Calu3 (cell line): ENCODE measurements at regions not wholly inside any gene's neighbourhood (a gene's known extent, or its start where the extent isn't known, plus 50 kb on each side); places are given as distances from the start of the nearest gene placed in this dataset.

ENCODE experiments used
- BruUV-seq: library from RNA; stranded (reverse); fragments of 400-500 nt; replicated peaks from 2 replicates; lab custom pipeline; 2021; lab: Mats Ljungman, UMichigan
- CTCF ChIA-PET: fragments of 300-600 bp; sonication (Branson Sonifier 250); formaldehyde crosslinking; loops from one replicate; lab custom pipeline; 2022; ENCODE audit warnings: antibody characterized with exemption; lab: Charles Lee
- DNase-seq: peaks from one replicate; pipeline ENCODE4 v3.0.0; 2022
- H3K27ac Mint-ChIP-seq: one replicate; pipeline ENCODE4 v1.8.0; 2022; ENCODE audit warnings: mixed read lengths; ENCODE audit not compliant: unreplicated experiment
- H3K27me3 Mint-ChIP-seq: one replicate; pipeline ENCODE4 v1.8.0; 2022; ENCODE audit warnings: mixed read lengths; ENCODE audit not compliant: unreplicated experiment
- H3K36me3 Mint-ChIP-seq: one replicate; pipeline ENCODE4 v1.8.0; 2022; ENCODE audit warnings: mild to moderate bottlenecking, moderate library complexity, mixed read lengths; ENCODE audit not compliant: insufficient read depth, unreplicated experiment
- H3K4me1 Mint-ChIP-seq: one replicate; pipeline ENCODE4 v1.8.0; 2022; ENCODE audit warnings: mild to moderate bottlenecking, low read depth, mixed read lengths; ENCODE audit not compliant: unreplicated experiment
- H3K4me3 Mint-ChIP-seq: one replicate; pipeline ENCODE4 v1.8.0; 2022; ENCODE audit warnings: mild to moderate bottlenecking, low read depth, moderate library complexity, mixed read lengths; ENCODE audit not compliant: unreplicated experiment
- H3K9me3 Mint-ChIP-seq: one replicate; pipeline ENCODE4 v1.8.0; 2022; ENCODE audit warnings: low read depth, mixed read lengths; ENCODE audit not compliant: unreplicated experiment
- CTCF ChIP-seq: fragments of 200-600 bp; IDR thresholded peaks from one replicate; pipeline ENCODE4 v1.8.0; 2022; ENCODE audit warnings: antibody characterized with exemption; ENCODE audit not compliant: unreplicated experiment
- intact Hi-C: fragments of 100-400 bp; cut with micrococcal nuclease; formaldehyde crosslinking; loops from one replicate; pipeline ENCODE4 v1.10.0; 2022; ENCODE audit not compliant: unreplicated experiment

DNA sequence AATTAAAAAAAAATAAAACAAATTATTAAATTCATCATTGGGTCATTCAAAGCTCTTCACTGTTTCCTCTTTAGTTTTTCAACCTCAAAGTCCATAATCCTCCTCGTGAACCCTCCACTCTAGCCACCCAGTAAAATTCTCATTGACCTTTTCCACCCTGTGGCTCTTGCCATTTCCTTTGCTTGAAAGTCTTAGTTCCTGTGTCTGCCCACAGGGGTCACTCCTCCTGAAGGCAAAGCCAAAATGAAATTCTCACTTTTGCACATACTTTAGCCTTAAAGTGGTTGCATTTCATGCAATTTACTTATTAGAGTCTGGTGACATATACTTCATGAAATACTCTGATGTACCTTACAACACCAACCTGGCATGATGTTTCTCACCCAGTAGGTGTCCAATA lies 263.7 kb downstream of the BMP2 start:
- BruUV-seq = no TSS peak
- no peak for TF ChIP-seq CTCF
- CTCF ChIA-PET = no interaction called here
- H3K27ac Mint-ChIP-seq = no peak overlapping the region
- no peaks in the 10 kb centered on the region for H3K27me3 Mint-ChIP-seq
- no peak overlapping the region for H3K4me3 Mint-ChIP-seq
- no peaks in the 10 kb centered on the region for H3K36me3 Mint-ChIP-seq
- H3K9me3 Mint-ChIP-seq = peaks cover 6% of the 10 kb centered on the region
- no peaks in the 10 kb centered on the region for H3K4me1 Mint-ChIP-seq
- DNase-seq = no peak
- intact Hi-C loops = no loop called here

GRCh38 chr20:7038029-7038428 lies 270.5 kb downstream of the BMP2 start:
- CTCF ChIA-PET = no interaction called here
- intact Hi-C loops = no loop called here
- peaks cover 6% of the 10 kb centered on the region for H3K9me3 Mint-ChIP-seq
- no peak overlapping the region for H3K27ac Mint-ChIP-seq
- no peak for TF ChIP-seq CTCF
- H3K27me3 Mint-ChIP-seq = no peaks in the 10 kb centered on the region
- no peak for DNase-seq
- no peak overlapping the region for H3K4me3 Mint-ChIP-seq
- no peaks in the 10 kb centered on the region for H3K4me1 Mint-ChIP-seq
- BruUV-seq = no TSS peak
- H3K36me3 Mint-ChIP-seq = no peaks in the 10 kb centered on the region

DNA sequence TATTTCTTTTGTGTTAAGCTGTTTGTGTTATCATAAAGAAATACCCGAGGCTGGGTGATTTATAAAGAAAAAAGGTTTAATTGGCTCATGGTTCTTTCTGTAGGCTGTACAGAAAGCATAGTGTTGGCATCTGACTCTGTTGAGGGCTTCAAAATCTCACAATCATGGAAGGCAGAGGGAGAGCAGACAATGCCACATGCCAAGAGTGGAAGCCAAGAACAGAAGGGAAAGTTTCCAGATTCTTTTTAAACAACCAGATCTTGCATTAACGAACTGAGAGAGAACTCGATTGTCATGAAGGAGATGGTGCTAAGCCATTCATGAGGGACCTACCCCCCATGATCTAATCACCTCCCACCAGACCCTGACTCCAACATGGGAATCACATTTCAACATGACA lies 290.1 kb downstream of the BMP2 start:
- no peaks in the 10 kb centered on the region for H3K36me3 Mint-ChIP-seq
- TF ChIP-seq CTCF = no peak
- no peaks in the 10 kb centered on the region for H3K4me1 Mint-ChIP-seq
- no peak for DNase-seq
- no peaks in the 10 kb centered on the region for H3K27me3 Mint-ChIP-seq
- no peaks in the 10 kb centered on the region for H3K9me3 Mint-ChIP-seq
- intact Hi-C loops = no loop called here
- no TSS peak for BruUV-seq
- no peak overlapping the region for H3K4me3 Mint-ChIP-seq
- H3K27ac Mint-ChIP-seq = no peak overlapping the region
- CTCF ChIA-PET = no interaction called here

DNA sequence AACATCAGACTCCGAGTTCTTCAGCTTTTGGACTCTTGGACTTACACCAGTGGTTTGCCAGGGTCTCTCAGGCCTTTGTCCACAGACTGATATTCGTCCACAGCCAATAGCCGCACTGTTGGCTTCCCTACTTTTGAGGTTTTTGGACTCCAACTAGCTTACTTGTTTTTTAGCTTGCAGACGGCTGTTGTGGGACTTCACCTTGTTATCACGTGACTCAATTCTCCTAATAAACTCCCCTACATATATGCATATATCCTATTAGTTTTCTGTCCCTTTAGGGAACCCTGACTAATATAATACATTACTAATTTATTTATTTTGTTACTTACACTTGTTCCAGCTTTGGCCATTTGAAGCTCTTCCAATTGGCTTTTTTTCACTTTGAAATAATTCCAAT lies 311.3 kb downstream of the BMP2 start:
- Mint-ChIP-seq H3K36me3 (no peaks in the 10 kb centered on the region), H3K4me3 (no peak overlapping the region), H3K27ac (no peak overlapping the region), H3K4me1 (no peaks in the 10 kb centered on the region), H3K9me3 (no peaks in the 10 kb centered on the region), H3K27me3 (no peaks in the 10 kb centered on the region)
- intact Hi-C loops = no loop called here
- CTCF ChIA-PET = no interaction called here
- BruUV-seq = no TSS peak
- DNase-seq = no peak
- TF ChIP-seq CTCF = no peak
